GM21447 (cell line): ENCODE measurements at regions not wholly inside any gene's neighbourhood (a gene's known extent, or its start where the extent isn't known, plus 50 kb on each side); places are given as distances from the start of the nearest gene placed in this dataset.
"Not testable (repeated sequence)": the region's sequence is repeated elsewhere in the genome, so short reads cannot be mapped to it uniquely, and the experiment has no call there.

Experiments
- ATAC-seq: cut with Tn5 transposase; IDR thresholded peaks from one replicate; pipeline ENCODE4 v1.9.1; 2021; ENCODE audit not compliant: unreplicated experiment

DNA sequence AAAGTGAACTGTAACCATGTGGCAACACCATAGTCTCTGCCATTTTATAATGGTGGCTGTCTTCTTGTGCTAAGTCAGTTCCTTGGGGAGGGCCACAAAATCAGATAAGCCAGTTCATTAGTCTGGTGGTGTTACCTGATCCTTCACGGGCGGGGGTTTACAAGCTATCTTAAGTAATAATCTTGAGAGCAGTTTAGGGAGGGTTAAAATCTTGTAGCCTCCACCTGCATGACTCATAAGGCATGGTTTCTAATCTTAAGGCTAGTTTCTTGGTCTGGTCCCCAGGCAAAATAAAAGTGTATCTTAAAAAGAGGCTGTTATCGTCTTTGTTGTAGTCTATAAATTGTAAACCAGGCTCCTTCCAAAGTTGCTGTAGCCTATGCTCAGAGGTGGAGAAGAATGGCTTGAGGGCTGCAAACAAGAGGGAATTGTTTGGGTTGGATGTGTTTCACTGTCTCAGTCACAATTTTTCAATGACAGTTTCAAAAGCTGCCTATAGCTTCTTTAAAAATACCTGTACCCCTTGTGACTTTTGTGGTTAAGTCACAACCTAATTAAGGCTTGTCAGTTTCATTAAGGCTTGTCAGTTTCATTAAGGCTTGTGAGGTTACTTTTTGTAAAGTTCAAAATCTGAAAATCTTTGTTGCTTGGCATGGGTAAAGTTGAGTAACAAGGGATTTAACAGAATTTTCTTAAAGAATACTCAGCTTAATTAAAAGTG lies 135.7 kb downstream of the RPS4Y2 start:
- peak; percentile 87 for ATAC-seq

DNA sequence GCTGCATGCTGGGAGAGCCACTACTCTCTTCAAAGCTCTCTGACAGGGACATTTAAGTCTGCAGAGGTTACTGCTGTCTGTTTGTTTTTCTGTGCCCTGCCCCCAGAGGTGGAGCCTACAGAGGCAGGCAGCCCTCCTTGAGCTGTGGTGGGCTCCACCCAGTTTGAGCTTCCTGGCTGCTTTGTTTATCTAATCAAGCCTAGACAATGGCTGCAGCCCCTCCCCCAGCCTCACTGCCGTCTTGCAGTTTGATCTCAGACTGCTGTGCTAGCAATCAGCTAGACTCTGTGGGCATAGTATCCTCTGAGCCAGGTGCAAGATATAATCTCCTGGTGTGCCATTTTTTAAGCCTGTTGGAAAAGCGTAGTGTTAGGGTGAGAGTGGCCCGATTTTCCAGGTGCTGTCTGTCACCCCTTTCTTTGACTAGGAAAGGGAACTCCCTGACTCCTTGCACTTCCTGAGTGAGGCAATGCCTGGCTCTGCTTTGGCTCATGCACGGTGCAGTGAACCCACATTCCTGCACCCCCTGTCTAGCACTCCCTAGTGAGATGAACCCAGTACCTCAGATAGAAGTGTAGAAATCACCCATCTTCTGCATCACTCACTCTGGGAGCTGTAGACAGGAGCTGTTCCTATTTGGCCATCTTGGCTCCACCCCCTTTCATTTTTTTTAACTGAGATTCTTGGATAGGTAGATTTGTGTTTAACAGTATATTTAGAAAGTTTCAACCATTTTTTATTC lies 169.6 kb downstream of the RPS4Y2 start:
- ATAC-seq = not testable (repeated sequence)

DNA sequence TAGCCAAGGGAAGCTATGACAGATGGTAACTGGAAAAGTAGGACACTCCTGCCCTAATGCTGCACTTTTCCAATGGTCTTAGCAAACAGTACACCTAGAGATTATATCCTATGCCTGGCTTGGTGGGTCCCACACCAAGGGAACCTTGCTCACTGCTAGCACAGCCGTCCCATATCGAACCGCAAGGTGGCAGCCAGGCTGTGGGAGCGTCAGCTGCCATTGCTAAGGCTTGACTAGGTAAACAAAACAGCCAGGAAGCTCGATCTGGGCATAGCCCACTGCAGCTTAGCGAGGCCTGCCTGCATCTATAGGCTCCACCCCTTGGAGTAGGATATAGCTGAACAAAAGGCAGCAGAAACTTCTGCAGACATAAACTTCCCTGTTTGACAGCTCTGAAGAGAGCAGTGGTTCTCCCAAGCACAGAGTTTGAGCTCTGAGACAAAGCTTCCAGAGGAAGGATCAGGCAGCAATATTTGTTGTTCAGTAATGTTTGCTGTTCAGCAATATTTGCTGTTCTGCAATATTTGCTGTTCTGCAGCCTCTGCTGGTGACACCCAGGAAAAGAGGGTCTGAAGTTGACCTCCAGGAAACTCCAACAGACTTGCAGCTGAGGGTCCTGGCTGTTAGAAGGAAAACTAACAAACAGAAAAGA lies 173.9 kb downstream of the RPS4Y2 start:
- no peak for ATAC-seq

DNA sequence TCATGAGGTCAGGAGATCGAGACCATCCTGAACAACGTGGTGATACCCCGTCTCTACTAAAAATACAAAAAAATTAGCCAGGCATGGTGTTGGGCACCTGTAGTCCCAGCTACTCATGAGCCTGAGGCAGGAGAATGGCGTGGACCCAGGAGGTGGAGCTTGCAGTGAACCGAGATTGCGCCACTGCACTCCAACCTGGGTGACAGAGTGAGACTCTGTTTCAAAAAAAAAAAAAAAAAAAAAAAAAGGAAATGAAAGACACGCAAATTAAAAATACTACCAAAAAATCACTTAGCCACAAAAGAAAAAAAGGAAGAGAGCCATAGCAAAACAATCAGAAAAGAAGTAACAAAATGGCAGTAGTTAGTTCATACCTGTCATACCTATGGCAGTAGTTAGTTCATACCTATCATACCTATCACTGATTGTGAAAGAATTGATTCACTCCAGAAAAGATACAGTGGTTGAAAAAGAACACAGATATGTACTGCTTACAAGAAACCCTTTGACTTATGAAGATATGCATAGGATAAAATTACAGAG lies 180.9 kb downstream of the RPS4Y2 start:
- not testable (repeated sequence) for ATAC-seq

DNA sequence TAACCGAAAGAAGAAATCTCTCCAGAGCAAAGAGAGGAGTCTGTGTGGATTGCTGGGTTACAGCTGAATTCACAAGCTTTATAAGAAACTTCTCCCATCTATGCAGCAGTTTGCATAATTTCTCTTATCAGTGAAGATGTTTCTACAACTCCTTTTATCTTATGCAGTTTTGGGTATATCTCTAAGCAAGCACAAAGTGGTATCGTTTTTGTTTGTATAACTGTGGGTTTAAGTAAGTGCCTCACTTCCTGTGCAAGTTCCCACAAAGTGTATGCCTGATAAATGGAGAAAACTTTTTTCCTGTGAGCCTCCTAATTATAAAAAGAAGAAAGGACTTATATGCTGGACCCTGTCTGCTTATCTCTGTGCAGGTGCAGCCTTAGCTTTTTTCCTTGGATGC lies 205.6 kb downstream of the RPS4Y2 start:
- no peak for ATAC-seq

DNA sequence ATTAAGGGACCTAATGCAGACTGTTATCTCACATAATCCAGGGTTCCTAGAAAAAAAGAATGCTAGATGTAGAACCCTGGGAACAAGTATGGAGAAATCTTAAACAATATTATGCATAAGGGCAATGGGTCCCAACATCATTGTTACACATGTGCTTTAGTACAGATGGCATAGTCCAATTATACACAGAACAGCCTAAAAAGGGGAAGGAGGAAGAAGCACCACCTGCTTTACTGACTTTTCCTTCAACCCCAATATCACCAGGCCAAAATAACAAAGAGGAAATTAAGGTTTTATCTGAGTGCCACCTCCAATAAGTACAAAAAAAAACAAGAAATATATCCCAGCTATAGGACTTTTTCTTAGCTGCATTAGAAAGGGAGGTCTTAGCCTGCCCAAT lies 211.9 kb downstream of the RPS4Y2 start:
- no peak for ATAC-seq

DNA sequence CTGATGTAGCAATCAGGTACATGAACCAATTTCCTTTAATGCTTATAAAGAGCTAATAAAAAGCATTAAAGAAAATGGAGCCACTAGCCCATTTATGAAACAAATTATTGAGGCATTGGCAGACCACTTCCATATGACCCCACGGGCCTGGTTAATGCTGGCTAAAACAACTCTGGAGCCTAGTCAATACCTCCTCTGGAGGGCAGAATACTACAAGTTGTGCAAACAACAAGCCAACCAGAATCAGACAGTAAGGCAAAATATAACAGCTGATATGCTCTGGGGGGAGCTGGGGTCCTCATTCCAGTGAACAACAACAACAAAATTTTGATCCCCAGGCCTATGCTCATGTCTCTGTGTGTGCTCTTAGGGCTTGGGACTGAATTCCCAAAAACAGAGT lies 212.3 kb downstream of the RPS4Y2 start:
- no peak for ATAC-seq

DNA sequence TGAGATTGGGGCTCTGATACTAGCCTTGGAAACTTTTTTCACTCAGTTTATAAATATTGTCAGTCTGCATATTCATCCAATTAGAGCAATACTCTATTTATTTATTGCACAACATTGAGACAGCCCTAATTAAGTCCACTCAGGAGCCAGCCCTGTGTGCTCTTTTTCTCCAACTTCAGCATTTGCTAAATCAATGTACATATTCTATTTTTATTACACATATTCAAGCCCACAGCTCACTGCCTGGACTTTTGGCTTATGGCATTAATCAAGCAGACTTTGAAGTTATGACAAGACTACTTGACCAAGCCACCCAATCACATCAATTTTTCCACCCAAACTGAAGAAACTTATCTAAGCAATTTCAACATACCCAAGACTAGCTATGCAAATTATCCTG lies 215.5 kb downstream of the RPS4Y2 start:
- no peak for ATAC-seq

DNA sequence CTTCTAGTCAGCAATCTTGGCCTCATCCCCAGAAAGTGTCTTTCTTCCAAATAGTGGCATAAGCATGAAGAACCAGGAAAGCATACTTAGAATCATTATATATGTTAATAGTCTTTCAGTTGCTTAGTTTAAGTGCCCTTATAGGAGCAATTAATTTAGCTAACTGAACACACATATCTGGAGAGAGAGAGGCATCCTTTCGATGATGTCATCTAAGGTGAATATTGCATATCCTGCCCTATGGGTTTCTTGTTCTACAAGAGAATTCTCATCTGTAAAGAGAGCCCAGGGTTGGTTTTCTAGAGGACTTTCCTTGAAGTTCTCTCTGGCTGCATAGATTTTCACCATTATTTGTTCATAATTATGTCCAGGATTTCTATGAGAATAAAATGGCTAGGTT lies 230.1 kb downstream of the RPS4Y2 start:
- no peak for ATAC-seq

DNA sequence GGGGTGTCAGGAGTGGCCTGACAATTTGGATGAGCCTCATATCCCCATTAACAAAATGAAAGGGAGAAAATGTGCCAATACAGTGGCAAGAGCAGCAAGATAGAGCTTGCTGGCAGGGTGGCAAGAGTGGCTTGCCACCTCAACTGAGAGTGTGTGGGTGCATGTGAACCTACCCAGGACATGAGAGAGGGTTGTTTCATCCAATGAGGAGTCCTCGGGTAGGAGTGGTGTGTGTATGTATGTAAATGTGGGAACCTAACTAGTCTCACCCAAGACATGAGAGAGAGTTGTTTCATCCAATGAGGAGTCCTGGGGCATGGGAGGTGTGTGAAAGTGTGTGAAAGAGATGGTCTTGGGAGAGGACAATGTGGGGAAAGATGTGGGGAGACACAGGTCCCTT lies 234.2 kb downstream of the RPS4Y2 start:
- ATAC-seq = no peak

DNA sequence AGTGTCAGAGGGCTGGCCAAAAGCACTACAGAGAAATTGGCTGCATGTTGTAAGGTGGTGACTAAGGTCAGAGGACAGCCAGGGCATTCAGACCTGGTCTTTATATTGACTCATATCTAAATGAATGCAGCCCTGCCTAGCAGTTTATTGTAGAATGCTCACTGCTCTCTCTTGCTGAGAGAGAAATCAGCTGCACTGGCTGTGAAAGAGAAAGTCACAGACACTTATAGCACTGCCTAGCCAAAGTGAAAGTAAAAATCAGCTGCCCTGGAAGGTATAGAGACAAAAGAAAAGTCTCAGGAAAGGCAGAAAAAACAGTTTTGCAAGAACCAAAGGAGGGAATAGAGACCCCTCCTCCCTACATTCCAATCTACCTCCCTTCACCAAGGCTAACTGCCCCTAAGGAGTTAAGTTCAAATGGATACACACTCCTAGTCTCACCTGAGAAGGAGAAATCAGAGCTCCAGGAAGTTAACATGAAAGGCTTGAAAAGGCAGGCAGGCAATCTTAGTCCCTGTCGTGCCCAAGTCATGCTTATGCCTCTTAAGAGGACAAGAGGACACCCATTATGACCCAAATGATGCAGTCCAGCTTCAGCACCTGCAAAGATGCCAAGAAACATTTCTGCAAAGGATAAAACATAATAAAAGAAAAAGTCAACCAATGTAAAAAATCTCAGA lies 235.1 kb downstream of the RPS4Y2 start:
- peak; percentile 99 for ATAC-seq

DNA sequence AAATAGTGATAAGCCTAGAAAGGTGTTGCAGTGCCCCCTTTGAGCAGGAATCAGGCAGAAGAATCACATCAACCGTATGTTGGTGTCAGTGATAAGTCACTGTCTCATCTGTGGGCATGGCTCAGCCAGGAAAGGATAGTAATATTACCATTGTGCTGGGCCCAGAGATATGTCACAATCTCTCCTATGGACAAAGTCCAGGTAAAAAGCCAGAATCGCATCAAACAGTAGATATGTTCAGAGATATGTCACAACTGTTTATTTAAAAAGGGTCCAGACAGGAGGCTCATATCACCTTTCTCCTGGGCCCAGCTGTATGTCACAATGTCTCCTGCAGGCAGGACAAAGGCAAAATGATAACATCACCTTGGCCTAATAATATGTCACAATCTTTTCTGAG lies 241.4 kb downstream of the RPS4Y2 start:
- ATAC-seq = no peak

DNA sequence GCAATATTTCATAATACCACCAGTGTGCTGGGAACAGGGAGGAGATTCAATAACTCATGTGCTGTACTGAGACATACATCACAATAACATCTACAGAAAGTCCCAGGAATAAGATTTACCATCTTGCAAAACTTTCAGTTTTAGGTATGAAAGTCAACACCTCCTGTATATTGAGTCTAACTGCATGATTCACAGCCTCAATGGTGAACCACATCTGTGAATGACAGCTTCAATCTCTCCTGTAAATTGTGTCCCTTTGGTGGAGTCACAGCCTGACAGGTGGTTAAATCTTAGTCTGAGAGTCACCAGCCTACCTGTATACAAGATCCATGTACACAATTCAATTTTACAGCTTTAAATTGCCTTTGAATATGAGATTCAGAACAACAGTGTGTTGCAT lies 242.1 kb downstream of the RPS4Y2 start:
- ATAC-seq = no peak

DNA sequence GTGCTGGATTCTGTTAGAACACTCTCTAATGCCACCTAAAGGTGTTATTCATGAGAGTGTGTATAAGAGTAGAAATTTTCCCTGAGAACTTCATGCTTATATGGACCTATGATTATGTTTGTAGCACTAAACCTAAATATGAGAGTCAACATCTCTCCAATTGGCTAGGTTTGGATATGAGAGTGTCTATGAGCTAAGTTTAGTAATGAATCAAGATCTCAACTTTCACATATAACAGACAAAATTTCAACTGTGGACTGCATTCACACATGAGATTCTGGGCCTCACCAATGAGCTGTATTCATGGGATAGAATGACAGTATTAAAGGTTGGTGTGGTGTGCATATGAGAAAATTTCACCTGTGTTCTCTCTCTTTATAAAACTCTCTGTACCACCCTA lies 242.6 kb downstream of the RPS4Y2 start:
- no peak for ATAC-seq

DNA sequence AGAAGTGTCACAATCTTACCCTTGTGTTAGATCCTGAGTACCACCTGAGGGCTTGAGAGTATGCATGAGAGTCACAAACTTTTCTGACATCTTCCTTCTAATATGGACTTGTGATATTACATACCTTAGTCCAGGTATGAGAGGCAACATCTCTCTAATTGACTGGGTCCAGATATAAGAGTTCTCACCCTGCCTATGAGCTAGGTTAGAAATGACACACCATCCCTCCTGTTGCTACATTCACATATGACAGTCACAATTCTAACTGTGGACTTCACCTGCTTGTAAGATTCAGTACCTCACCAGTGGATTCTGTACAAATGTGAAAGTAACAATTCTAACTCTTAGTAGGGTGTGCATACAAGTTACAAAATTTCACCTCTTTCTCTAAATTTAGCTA lies 245.2 kb downstream of the RPS4Y2 start:
- ATAC-seq = no peak

DNA sequence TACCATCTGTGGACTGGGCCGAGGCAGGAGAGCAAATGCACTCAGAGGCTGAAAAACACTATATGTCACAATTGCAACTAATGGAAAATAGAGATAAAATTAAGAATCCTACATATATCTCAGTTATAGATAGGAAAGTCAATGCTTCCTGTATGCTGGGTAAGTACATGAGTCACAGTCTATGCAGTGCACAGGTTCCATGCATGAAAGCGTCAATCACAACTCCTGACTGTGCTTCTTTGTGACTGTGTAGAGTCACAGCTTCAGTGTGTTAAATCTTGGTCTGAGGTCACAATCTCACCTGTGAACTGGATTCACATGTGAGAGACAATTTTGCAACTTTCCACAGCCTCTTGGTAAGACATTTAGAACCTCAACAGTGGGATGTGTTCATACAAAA lies 247.2 kb downstream of the RPS4Y2 start:
- ATAC-seq = no peak

DNA sequence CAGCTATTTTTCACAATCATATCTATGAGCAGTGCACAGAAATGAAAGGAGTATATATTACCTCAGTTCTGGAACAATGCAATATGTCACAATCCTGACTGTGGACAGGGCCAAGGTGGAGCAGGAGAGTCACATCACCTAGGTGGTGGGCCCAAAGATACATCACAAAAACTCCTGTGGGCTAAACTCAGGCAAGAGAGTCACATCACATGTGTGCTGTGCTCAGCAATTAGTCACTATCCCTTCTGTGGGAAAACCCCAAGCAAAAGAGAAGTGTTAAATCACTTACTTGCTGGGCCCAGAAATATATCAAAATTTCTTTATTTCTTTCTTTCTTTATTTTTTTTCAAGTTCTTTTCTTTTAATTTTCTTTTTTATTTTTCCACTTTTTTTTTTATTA lies 249.6 kb downstream of the RPS4Y2 start:
- no peak for ATAC-seq

DNA sequence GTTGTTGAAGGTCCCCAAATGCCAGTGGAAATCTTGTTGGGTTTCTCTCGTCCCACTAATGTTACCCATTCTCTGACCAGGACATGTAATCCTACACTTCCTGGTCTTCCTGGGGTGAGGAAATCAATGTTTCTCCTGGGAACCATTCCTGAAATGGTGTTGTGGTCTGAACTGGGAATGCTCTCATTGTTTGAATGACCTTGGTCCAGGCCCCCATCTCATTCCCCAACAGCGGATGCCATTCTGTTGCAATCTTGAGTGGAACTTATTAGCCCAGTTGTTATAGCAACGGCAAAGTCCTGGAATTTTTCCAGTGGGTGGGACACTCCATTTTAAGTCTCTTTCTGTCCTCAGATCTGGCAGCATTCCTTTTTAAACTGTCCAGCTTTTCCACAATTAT lies 265.9 kb downstream of the RPS4Y2 start:
- no peak for ATAC-seq

DNA sequence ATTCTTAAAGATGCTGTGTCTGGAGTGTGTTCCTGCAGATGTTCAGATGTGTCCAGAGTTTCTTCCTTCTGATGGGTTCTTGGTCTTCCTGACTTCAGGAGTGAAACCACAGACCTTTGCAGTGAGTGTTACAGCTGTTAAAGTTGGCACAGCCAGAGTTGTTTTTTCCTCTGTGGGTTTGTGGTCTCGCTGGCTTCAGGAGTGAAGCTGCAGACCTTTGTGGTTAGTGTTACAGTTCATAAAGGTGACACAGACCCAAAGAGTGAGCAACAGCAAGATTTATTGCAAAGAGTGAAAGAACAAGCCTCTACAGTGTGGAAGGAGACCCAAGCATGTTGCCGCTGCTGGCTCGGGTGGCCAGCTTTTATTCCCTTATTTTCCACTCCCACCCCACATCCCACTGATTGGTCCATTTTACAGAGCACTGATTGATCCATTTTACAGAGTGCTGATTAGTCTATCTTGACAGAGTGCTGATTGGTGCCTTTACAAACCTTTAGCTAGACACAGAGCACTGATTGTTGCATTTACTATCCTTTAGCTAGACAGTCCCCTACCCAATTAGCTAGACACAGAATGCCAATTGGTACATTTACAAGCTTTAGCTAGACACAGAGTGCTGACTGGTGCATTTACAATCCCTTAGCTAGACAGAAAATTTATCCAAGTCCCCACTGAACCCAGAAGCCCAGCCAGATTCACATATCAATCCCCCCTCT lies 266.6 kb downstream of the RPS4Y2 start:
- no peak for ATAC-seq

DNA sequence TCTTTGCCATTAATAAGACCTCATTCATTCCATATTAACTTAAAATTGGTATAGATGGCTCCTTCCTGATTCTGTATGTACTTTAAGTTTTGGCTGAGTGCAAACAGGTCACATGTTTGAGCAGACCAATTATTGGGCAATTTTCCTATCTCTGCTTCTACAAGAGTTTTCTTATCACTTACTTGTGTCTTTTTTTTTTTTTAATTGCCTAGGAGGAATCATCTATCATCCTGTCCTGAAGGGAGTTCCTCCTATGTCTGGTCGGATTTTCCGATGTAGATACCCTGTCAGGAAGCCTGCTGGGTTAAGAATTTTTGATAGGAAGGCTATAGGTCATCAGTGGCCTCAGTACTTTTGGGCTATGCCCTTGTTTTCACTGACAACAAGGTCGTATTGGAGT lies 268.0 kb downstream of the RPS4Y2 start:
- ATAC-seq = no peak

DNA sequence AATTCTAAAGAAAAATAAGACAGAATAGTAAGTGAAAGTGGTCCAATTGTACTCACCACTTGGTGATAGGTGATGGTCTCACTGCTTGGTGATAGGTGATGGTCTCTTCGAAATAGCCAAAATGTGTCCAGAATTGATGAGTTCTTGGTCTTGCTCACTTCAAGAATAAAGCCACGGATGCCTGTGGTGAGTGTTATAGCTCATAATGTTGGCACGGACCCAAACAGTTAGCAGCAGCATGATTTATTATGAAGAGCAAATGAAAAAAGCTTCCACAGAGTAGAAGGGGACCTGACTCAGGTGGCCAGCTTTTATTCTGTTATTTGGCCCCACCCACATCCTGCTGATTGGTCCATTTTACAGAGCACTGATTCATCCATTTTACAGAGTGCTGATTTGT lies 272.6 kb downstream of the RPS4Y2 start:
- ATAC-seq = no peak
